Hepatocyte (in vitro differentiated cells): ENCODE measurements at regions not wholly inside any gene's neighbourhood (a gene's known extent, or its start where the extent isn't known, plus 50 kb on each side); places are given as distances from the start of the nearest gene placed in this dataset.
A peak's percentile ranks its signal among the peaks of the same experiment; 100 is the strongest.

ENCODE experiments used
- DNase-seq: peaks from one replicate; pipeline ENCODE4 v3.0.0-alpha.2; 2016; ENCODE audit warnings: low spot score
- H2AFZ ChIP-seq: fragments of 200-600 bp; sonication (generic); 2 replicates; pipeline ENCODE4 v1.6.0; 2016; ENCODE audit warnings: antibody characterized with exemption, mild to moderate bottlenecking
- H3K27ac ChIP-seq: fragments of 200-600 bp; sonication (generic); 2 replicates; pipeline ENCODE4 v1.5.1; 2016; ENCODE audit warnings: mild to moderate bottlenecking
- H3K27me3 ChIP-seq: fragments of 200-600 bp; sonication (generic); 2 replicates; pipeline ENCODE4 v1.6.1; 2016
- H3K36me3 ChIP-seq: fragments of 200-600 bp; sonication (generic); replicated peaks from 2 replicates; pipeline ENCODE4 v1.5.1; 2016; ENCODE audit warnings: low read depth; ENCODE audit not compliant: insufficient read depth
- H3K4me1 ChIP-seq: fragments of 200-600 bp; sonication (generic); 2 replicates; pipeline ENCODE4 v1.5.1; 2016; ENCODE audit warnings: mild to moderate bottlenecking, moderate library complexity; ENCODE audit not compliant: insufficient read depth
- H3K4me2 ChIP-seq: fragments of 200-600 bp; sonication (generic); 2 replicates; pipeline ENCODE4 v1.6.0; 2016
- H3K4me3 ChIP-seq: fragments of 200-600 bp; sonication (generic); 2 replicates; pipeline ENCODE4 v1.5.1; 2016; ENCODE audit warnings: mild to moderate bottlenecking
- H3K79me2 ChIP-seq: fragments of 200-600 bp; sonication (generic); 2 replicates; pipeline ENCODE4 v1.6.0; 2017; ENCODE audit warnings: mild to moderate bottlenecking
- H3K9me2 ChIP-seq: fragments of 200-600 bp; sonication (generic); replicated peaks from 2 replicates; pipeline ENCODE4 v1.6.0; 2017; ENCODE audit warnings: mild to moderate bottlenecking; ENCODE audit not compliant: insufficient read depth
- H3K9me3 ChIP-seq: fragments of 200-600 bp; sonication (generic); 2 replicates; pipeline ENCODE4 v1.5.1; 2016; ENCODE audit warnings: low read depth, mild to moderate bottlenecking
- H4K20me1 ChIP-seq: fragments of 200-600 bp; sonication (generic); 2 replicates; pipeline ENCODE4 v1.6.0; 2016; ENCODE audit warnings: mild to moderate bottlenecking; ENCODE audit not compliant: insufficient read depth, poor library complexity, severe bottlenecking
- CTCF ChIP-seq: fragments of 200-600 bp; sonication (generic); IDR thresholded peaks from 2 replicates; pipeline ENCODE4 v1.5.1; 2016; ENCODE audit warnings: antibody characterized with exemption, mild to moderate bottlenecking; ENCODE audit not compliant: poor library complexity
- EZH2 ChIP-seq: fragments of 200-600 bp; sonication (generic); IDR thresholded peaks from 2 replicates; pipeline ENCODE4 v1.6.1; 2016; ENCODE audit warnings: antibody characterized with exemption, mild to moderate bottlenecking, borderline replicate concordance
- EZH2phosphoT487 ChIP-seq: fragments of 200-600 bp; sonication (generic); IDR thresholded peaks from one replicate; pipeline ENCODE4 v1.6.1; 2018; ENCODE audit warnings: antibody characterized with exemption, mild to moderate bottlenecking, low read depth, moderate library complexity; ENCODE audit not compliant: unreplicated experiment, severe bottlenecking
- WGBS: methylation state at CpG from one replicate; pipeline ENCODE4 v1.1.6; 2016; ENCODE audit warnings: low lambda C conversion rate; ENCODE audit errors: missing lambda C conversion rate; 5-methylcytosine and 5-hydroxymethylcytosine counted together

DNA sequence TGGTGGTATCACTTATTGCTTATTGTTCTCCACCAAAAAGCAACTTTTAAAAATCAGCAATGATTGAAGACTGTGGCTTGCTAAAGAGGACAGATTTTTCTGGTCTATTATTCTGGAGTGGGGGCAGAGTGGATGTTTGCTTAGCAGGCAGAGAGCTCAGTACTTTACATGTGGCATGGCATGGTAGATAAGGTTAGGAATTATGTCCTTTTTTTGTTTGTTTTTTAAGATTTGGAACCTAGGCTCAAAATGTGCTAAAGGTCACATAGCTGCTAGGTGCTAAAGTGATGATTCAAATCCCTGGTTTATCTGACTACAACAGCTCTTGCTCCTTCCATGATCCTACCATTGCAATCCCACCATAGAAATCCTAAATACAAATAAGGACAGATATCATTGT lies 331.0 kb upstream of the ADAMTS9 start:
- Histone ChIP-seq H3K4me1 (peaks cover 36% of the 10 kb centered on the region), H3K27ac (peak overlapping the region; percentile 51), H3K4me2 (peak overlapping the region; percentile 56), H4K20me1 (no peaks in the 10 kb centered on the region), H3K4me3 (no peak overlapping the region), H3K9me2 (no peaks in the 10 kb centered on the region), H3K9me3 (no peaks in the 10 kb centered on the region), H3K79me2 (no peaks in the 10 kb centered on the region), H2AFZ (no peak overlapping the region), H3K36me3 (no peaks in the 10 kb centered on the region), H3K27me3 (no peaks in the 10 kb centered on the region)
- peak; percentile 6 for DNase-seq
- TF ChIP-seq EZH2, result no peak
- no peak for TF ChIP-seq EZH2phosphoT487
- no peak for TF ChIP-seq CTCF

- no peak overlapping the region for H2AFZ ChIP-seq
- no peaks in the 10 kb centered on the region for H3K79me2 ChIP-seq
- no peaks in the 10 kb centered on the region for H4K20me1 ChIP-seq
- no peak overlapping the region for H3K4me3 ChIP-seq
- DNase-seq, result no peak
- H3K4me2 ChIP-seq, result no peak overlapping the region
- no peaks in the 10 kb centered on the region for H3K36me3 ChIP-seq
- H3K9me3 ChIP-seq, result no peaks in the 10 kb centered on the region
- 78% methylated on average over 1 of the region's 1 CpG for WGBS
- no peaks in the 10 kb centered on the region for H3K9me2 ChIP-seq
- H3K27ac ChIP-seq, result no peak overlapping the region
- TF ChIP-seq CTCF, result no peak
- no peak for TF ChIP-seq EZH2phosphoT487
- TF ChIP-seq EZH2, result no peak
- no peaks in the 10 kb centered on the region for H3K27me3 ChIP-seq
- H3K4me1 ChIP-seq, result peaks cover 36% of the 10 kb centered on the region
These were observed 329.6 kb upstream of the ADAMTS9 start for GRCh38 chr3:65017359-65017758.

GRCh38 chr3:65015711-65016110 lies 327.9 kb upstream of the ADAMTS9 start:
- 78% methylated on average over 2 of the region's 2 CpGs for WGBS
- Histone ChIP-seq H3K27me3 (no peaks in the 10 kb centered on the region), H4K20me1 (no peaks in the 10 kb centered on the region), H3K27ac (no peak overlapping the region), H3K36me3 (no peaks in the 10 kb centered on the region), H3K9me2 (no peaks in the 10 kb centered on the region), H3K79me2 (no peaks in the 10 kb centered on the region), H3K9me3 (no peaks in the 10 kb centered on the region), H3K4me3 (no peak overlapping the region), H3K4me2 (no peak overlapping the region), H3K4me1 (peaks cover 26% of the 10 kb centered on the region), H2AFZ (no peak overlapping the region)
- DNase-seq, result no peak
- no peak for TF ChIP-seq EZH2
- TF ChIP-seq CTCF, result no peak
- TF ChIP-seq EZH2phosphoT487, result no peak

GRCh38 chr3:65013053-65013452 lies 325.3 kb upstream of the ADAMTS9 start:
- WGBS, result 93% methylated on average over 4 of the region's 4 CpGs
- no peak for TF ChIP-seq EZH2phosphoT487
- no peak for TF ChIP-seq CTCF
- no peak for TF ChIP-seq EZH2
- H3K36me3 ChIP-seq, result no peaks in the 10 kb centered on the region
- no peak overlapping the region for H2AFZ ChIP-seq
- H3K4me3 ChIP-seq, result no peak overlapping the region
- no peaks in the 10 kb centered on the region for H3K79me2 ChIP-seq
- no peaks in the 10 kb centered on the region for H3K4me1 ChIP-seq
- H3K27me3 ChIP-seq, result no peaks in the 10 kb centered on the region
- H3K27ac ChIP-seq, result no peak overlapping the region
- H3K9me3 ChIP-seq, result no peaks in the 10 kb centered on the region
- no peak overlapping the region for H3K4me2 ChIP-seq
- no peaks in the 10 kb centered on the region for H4K20me1 ChIP-seq
- no peaks in the 10 kb centered on the region for H3K9me2 ChIP-seq
- DNase-seq, result no peak
